SK-N-SH treated with all-trans-retinoic acid at 6 μM for 48 hours (cell line): ENCODE measurements at regions not wholly inside any gene's neighbourhood (a gene's known extent, or its start where the extent isn't known, plus 50 kb on each side); places are given as distances from the start of the nearest gene placed in this dataset.

Source experiments
- ATAC-seq: fragments of 200-7000 bp; cut with Tn5 transposase; 3 replicates; pipeline ENCODE4 v1.9.1; 2020; ENCODE audit warnings: mild to moderate bottlenecking, moderate library complexity
- ARNTL ChIP-seq: fragments of 450-650 bp; formaldehyde crosslinking; IDR thresholded peaks from 2 replicates; pipeline ENCODE4 v1.5.0; 2020; ENCODE audit warnings: low read depth, mild to moderate bottlenecking, moderate library complexity, borderline replicate concordance
- CSDC2 ChIP-seq: fragments of 250-450 bp; sonication (Bioruptor Pico); IDR thresholded peaks from 2 replicates; pipeline ENCODE4 v1.5.0; 2020; ENCODE audit warnings: mild to moderate bottlenecking, moderate library complexity
- ESRRG ChIP-seq: fragments of 250-450 bp; sonication (Bioruptor Pico); IDR thresholded peaks from 2 replicates; pipeline ENCODE4 v1.6.1; 2021; ENCODE audit warnings: mild to moderate bottlenecking
- GLIS3 ChIP-seq: fragments of 250-450 bp; sonication (Bioruptor Pico); IDR thresholded peaks from 2 replicates; pipeline ENCODE4 v1.5.0; 2020; ENCODE audit warnings: mild to moderate bottlenecking, moderate library complexity
- ISL1 ChIP-seq: fragments of 250-450 bp; sonication (Bioruptor Pico); IDR thresholded peaks from 2 replicates; pipeline ENCODE4 v2.1.2; 2022; ENCODE audit warnings: mild to moderate bottlenecking, moderate library complexity
- OSR1 ChIP-seq: fragments of 250-450 bp; sonication (Bioruptor Pico); IDR thresholded peaks from 2 replicates; pipeline ENCODE4 v1.8.0; 2022; ENCODE audit warnings: moderate library complexity, mild to moderate bottlenecking, inconsistent platforms
- RARB ChIP-seq: fragments of 250-450 bp; sonication (Bioruptor Pico); IDR thresholded peaks from 2 replicates; pipeline ENCODE4 v1.8.0; 2021; ENCODE audit warnings: mild to moderate bottlenecking, moderate library complexity
- SNAI2 ChIP-seq: fragments of 250-450 bp; sonication (Bioruptor Pico); IDR thresholded peaks from 2 replicates; pipeline ENCODE4 v1.5.0; 2020; ENCODE audit warnings: mild to moderate bottlenecking, moderate library complexity
- TCF4 ChIP-seq: fragments of 250-450 bp; sonication (Bioruptor Pico); IDR thresholded peaks from 2 replicates; pipeline ENCODE4 v1.8.0; 2021; ENCODE audit warnings: mild to moderate bottlenecking, moderate library complexity, borderline replicate concordance
- ZC3H10 ChIP-seq: fragments of 250-450 bp; sonication (Bioruptor Pico); IDR thresholded peaks from 2 replicates; pipeline ENCODE4 v1.5.1; 2021; ENCODE audit warnings: mild to moderate bottlenecking, moderate library complexity
- ZFP3 ChIP-seq: fragments of 250-450 bp; sonication (Bioruptor Pico); IDR thresholded peaks from 2 replicates; pipeline ENCODE4 v1.5.0; 2020; ENCODE audit warnings: mild to moderate bottlenecking, moderate library complexity
- ZFP30 ChIP-seq: fragments of 450-650 bp; formaldehyde crosslinking; IDR thresholded peaks from 2 replicates; pipeline ENCODE4 v1.5.0; 2022; ENCODE audit warnings: mild to moderate bottlenecking, moderate library complexity
- ZNF565 ChIP-seq: fragments of 450-650 bp; formaldehyde crosslinking; conservative IDR thresholded peaks from 2 replicates; pipeline ENCODE4 v1.5.0; 2020; ENCODE audit warnings: low read depth, mild to moderate bottlenecking, moderate library complexity
- ZNF70 ChIP-seq: fragments of 450-650 bp; formaldehyde crosslinking; IDR thresholded peaks from 2 replicates; pipeline ENCODE4 v1.5.0; 2020; ENCODE audit warnings: mild to moderate bottlenecking, moderate library complexity
- ZNF8 ChIP-seq: fragments of 450-650 bp; formaldehyde crosslinking; IDR thresholded peaks from 2 replicates; pipeline ENCODE4 v1.5.0; 2020; ENCODE audit warnings: mild to moderate bottlenecking, moderate library complexity
- TF ChIP-seq, protein P1 (sequence below): fragments of 250-450 bp; sonication (Bioruptor Pico); IDR thresholded peaks from 2 replicates; pipeline ENCODE4 v1.5.1; 2021; ENCODE audit warnings: mild to moderate bottlenecking, moderate library complexity
- TF ChIP-seq, protein P2 (sequence below): fragments of 250-450 bp; sonication (Bioruptor Pico); IDR thresholded peaks from 2 replicates; pipeline ENCODE4 v1.8.0; 2021; ENCODE audit warnings: low read depth, mild to moderate bottlenecking, moderate library complexity, borderline replicate concordance
- TF ChIP-seq, protein P3 (sequence below): fragments of 250-450 bp; sonication (Bioruptor Pico); IDR thresholded peaks from 2 replicates; pipeline ENCODE4 v1.8.0; 2020; ENCODE audit warnings: mild to moderate bottlenecking, moderate library complexity, borderline replicate concordance
- TF ChIP-seq, protein P4 (sequence below): fragments of 250-450 bp; sonication (Bioruptor Pico); IDR thresholded peaks from 2 replicates; pipeline ENCODE4 v1.5.1; 2020; ENCODE audit warnings: low read depth, mild to moderate bottlenecking, moderate library complexity
- TF ChIP-seq, protein P5 (sequence below): fragments of 250-450 bp; sonication (Bioruptor Pico); IDR thresholded peaks from 2 replicates; pipeline ENCODE4 v1.5.0; 2020; ENCODE audit warnings: mild to moderate bottlenecking, moderate library complexity

DNA sequence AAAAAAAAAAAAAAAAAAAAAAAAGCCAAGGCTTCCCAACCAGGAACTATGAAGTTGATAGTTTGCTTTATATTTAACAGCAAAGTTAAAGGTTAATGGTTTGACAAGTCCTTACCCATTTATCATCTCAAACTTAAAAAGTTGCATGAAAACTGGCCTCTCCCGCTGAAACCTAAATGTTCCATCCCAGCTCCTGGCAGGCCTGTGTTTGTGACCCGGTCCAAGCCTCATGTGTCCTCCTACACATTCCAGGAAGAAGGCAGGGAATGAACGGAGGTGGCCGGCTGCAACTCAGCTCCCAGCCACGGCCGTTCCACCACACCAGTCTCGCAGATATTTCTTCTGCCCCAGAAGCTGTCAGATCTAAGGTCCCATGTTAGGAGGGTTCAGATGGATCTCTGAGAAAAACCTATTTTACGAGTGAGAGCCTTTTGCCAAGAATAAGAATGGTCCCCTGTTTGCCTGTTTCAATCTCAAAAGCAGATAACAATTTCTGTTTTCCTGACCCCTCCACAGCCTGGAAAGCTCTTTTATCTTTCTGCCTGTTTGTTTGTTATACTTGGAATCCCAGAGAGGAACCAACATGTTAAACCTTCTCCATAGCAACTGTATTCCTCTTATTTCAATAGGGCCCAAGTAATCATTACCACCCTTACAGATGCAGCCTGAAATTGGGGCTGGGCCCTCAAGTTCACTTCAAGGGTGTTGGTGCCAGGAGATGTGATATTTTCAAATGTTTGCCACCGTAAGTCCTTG is 56.5 kb downstream of the KCTD12 start:
- no peak for TF ChIP-seq GLIS3 (CRISPR knock-in tag)
- no peak for TF ChIP-seq CSDC2
- TF ChIP-seq, protein P1, sequence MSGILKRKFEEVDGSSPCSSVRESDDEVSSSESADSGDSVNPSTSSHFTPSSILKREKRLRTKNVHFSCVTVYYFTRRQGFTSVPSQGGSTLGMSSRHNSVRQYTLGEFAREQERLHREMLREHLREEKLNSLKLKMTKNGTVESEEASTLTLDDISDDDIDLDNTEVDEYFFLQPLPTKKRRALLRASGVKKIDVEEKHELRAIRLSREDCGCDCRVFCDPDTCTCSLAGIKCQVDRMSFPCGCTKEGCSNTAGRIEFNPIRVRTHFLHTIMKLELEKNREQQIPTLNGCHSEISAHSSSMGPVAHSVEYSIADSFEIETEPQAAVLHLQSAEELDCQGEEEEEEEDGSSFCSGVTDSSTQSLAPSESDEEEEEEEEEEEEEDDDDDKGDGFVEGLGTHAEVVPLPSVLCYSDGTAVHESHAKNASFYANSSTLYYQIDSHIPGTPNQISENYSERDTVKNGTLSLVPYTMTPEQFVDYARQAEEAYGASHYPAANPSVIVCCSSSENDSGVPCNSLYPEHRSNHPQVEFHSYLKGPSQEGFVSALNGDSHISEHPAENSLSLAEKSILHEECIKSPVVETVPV (CRISPR knock-in tag) = no peak
- no peak for TF ChIP-seq ZNF8 (CRISPR knock-in tag)
- ATAC-seq = no peak

DNA sequence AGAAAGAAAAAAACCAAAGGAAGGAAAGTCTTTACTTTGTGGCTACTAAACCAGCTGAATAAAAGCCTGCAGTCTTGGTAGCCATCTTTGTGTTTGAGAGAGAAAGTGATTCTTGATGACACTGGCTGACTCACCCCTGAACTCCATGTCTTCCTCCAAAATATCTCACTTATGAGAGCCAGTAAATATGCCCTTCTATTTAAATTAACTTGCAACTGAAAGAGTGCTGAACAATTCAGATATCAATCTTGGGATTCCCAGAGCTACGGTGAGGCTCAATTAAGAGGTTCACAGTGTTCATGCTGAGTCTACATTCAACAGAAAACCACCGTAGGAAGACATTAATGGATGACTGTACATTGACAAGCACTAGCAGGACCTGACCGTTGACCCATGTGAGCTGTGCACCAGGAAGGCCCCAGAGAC is 57.9 kb downstream of the KCTD12 start:
- no peak for TF ChIP-seq SNAI2 (CRISPR knock-in tag)
- TF ChIP-seq RARB = no peak
- TF ChIP-seq, protein P2, sequence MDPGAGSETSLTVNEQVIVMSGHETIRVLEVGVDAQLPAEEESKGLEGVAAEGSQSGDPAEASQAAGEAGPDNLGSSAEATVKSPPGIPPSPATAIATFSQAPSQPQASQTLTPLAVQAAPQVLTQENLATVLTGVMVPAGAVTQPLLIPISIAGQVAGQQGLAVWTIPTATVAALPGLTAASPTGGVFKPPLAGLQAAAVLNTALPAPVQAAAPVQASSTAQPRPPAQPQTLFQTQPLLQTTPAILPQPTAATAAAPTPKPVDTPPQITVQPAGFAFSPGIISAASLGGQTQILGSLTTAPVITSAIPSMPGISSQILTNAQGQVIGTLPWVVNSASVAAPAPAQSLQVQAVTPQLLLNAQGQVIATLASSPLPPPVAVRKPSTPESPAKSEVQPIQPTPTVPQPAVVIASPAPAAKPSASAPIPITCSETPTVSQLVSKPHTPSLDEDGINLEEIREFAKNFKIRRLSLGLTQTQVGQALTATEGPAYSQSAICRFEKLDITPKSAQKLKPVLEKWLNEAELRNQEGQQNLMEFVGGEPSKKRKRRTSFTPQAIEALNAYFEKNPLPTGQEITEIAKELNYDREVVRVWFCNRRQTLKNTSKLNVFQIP = no peak
- TF ChIP-seq ZC3H10 (CRISPR knock-in tag) = no peak
- TF ChIP-seq, protein P3, sequence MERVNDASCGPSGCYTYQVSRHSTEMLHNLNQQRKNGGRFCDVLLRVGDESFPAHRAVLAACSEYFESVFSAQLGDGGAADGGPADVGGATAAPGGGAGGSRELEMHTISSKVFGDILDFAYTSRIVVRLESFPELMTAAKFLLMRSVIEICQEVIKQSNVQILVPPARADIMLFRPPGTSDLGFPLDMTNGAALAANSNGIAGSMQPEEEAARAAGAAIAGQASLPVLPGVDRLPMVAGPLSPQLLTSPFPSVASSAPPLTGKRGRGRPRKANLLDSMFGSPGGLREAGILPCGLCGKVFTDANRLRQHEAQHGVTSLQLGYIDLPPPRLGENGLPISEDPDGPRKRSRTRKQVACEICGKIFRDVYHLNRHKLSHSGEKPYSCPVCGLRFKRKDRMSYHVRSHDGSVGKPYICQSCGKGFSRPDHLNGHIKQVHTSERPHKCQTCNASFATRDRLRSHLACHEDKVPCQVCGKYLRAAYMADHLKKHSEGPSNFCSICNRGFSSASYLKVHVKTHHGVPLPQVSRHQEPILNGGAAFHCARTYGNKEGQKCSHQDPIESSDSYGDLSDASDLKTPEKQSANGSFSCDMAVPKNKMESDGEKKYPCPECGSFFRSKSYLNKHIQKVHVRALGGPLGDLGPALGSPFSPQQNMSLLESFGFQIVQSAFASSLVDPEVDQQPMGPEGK (CRISPR knock-in tag) = no peak
- no peak for TF ChIP-seq ZNF8 (CRISPR knock-in tag)
- TF ChIP-seq ZNF70 = no peak
- TF ChIP-seq, protein P4, sequence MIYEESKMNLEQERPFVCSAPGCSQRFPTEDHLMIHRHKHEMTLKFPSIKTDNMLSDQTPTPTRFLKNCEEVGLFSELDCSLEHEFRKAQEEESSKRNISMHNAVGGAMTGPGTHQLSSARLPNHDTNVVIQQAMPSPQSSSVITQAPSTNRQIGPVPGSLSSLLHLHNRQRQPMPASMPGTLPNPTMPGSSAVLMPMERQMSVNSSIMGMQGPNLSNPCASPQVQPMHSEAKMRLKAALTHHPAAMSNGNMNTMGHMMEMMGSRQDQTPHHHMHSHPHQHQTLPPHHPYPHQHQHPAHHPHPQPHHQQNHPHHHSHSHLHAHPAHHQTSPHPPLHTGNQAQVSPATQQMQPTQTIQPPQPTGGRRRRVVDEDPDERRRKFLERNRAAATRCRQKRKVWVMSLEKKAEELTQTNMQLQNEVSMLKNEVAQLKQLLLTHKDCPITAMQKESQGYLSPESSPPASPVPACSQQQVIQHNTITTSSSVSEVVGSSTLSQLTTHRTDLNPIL (CRISPR knock-in tag) = no peak
- no peak for TF ChIP-seq CSDC2
- TF ChIP-seq, protein P5, sequence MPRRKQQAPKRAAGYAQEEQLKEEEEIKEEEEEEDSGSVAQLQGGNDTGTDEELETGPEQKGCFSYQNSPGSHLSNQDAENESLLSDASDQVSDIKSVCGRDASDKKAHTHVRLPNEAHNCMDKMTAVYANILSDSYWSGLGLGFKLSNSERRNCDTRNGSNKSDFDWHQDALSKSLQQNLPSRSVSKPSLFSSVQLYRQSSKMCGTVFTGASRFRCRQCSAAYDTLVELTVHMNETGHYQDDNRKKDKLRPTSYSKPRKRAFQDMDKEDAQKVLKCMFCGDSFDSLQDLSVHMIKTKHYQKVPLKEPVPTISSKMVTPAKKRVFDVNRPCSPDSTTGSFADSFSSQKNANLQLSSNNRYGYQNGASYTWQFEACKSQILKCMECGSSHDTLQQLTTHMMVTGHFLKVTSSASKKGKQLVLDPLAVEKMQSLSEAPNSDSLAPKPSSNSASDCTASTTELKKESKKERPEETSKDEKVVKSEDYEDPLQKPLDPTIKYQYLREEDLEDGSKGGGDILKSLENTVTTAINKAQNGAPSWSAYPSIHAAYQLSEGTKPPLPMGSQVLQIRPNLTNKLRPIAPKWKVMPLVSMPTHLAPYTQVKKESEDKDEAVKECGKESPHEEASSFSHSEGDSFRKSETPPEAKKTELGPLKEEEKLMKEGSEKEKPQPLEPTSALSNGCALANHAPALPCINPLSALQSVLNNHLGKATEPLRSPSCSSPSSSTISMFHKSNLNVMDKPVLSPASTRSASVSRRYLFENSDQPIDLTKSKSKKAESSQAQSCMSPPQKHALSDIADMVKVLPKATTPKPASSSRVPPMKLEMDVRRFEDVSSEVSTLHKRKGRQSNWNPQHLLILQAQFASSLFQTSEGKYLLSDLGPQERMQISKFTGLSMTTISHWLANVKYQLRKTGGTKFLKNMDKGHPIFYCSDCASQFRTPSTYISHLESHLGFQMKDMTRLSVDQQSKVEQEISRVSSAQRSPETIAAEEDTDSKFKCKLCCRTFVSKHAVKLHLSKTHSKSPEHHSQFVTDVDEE (CRISPR knock-in tag) = no peak
- ATAC-seq = no peak

DNA sequence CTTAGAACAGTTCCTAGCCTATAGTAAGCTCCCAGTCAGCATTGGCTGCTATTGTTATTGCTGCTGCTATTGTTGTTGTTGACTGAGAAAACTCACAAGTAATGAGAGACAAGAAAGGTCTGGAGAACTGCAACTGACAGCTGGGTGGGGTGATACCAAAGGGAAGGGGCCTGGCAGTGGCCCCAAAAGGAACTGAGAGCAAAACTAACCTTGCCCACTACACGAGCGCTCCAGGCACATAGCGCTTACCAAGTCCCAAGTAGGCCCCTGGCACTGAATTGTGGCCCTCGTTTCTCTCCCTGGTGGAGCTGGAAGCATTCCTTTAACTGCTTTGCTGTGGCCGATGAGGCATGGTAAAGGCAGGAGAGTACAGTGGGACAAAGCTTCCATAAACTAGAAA is 59.7 kb downstream of the KCTD12 start:
- ATAC-seq = no peak
- no peak for TF ChIP-seq TCF4
- no peak for TF ChIP-seq ISL1 (CRISPR knock-in tag)
- no peak for TF ChIP-seq RARB
- no peak for TF ChIP-seq ZFP3
- TF ChIP-seq OSR1 (CRISPR knock-in tag) = no peak
- no peak for TF ChIP-seq ZC3H10 (CRISPR knock-in tag)
- TF ChIP-seq ESRRG (CRISPR knock-in tag) = no peak
- no peak for TF ChIP-seq SNAI2 (CRISPR knock-in tag)
- TF ChIP-seq, protein P1 (CRISPR knock-in tag) = no peak
- no peak for TF ChIP-seq ZNF8 (CRISPR knock-in tag)
- TF ChIP-seq ZFP30 = no peak
- no peak for TF ChIP-seq ZNF565 (CRISPR knock-in tag)
- TF ChIP-seq, protein P5 (CRISPR knock-in tag) = no peak
- TF ChIP-seq ZNF70 = no peak
- TF ChIP-seq, protein P4 (CRISPR knock-in tag) = no peak
- no peak for TF ChIP-seq CSDC2
- no peak for TF ChIP-seq ARNTL
- TF ChIP-seq GLIS3 (CRISPR knock-in tag) = no peak
